ENCODE measurements at regions not wholly inside any gene's neighbourhood (a gene's known extent, or its start where the extent isn't known, plus 50 kb on each side); places are given as distances from the start of the nearest gene placed in this dataset.

DNA sequence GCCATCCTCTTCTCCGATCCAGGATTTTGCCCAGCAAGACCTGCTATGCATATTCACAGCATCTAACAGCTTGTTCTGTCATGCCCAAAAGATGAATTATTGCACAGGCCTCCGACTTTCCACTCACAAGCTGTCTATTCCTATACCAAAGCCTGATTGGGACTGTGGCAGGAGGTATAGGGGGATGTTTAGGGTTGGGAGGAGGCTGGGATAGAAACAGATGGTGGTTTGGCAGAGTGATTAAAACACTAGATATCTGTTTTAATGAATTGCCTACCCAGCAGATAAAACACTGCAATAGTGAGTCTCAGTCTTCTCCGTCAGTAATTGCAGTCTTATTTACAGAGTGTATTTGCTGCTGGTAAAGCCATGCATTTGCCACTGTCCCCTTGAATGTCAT, 215.3 kb downstream of the TLR4 start:
- no peaks in the 10 kb centered on the region for H3K4me1 Mint-ChIP-seq
- ChIA-PET POLR2A (no interaction called here), CTCF (no interaction called here)
- H3K27ac Mint-ChIP-seq = no peak overlapping the region
- peaks cover 0 to 4% of the 10 kb centered on the region in 2 donors for H3K27me3 Mint-ChIP-seq
- WGBS (ENCODE audit: insufficient coverage) = no CpG with 5 or more reads among the region's 3 CpGs
- H3K9me3 ChIP-seq = no peaks in the 10 kb centered on the region
- H3K4me3 Mint-ChIP-seq = no peak overlapping the region
- DNase-seq = no peak
- H3K4me1 ChIP-seq (ENCODE audit: control insufficient read depth in 1 of 2, extremely low read depth in 1 of 2, insufficient read depth in 2 of 2, low read length in 2 of 2) = no peaks in the 10 kb centered on the region
- H3K9me3 Mint-ChIP-seq = peaks cover 0 to 9% (median 0%) of the 10 kb centered on the region in 3 donors
- no peaks in the 10 kb centered on the region for H3K36me3 Mint-ChIP-seq
- no peak overlapping the region for H3K4me3 ChIP-seq (ENCODE audit: control insufficient read depth in 1 of 2, extremely low read depth in 1 of 2, low read length in 1 of 2)
- H3K27ac ChIP-seq (ENCODE audit: low read length) = no peak overlapping the region
- no peak for ATAC-seq (replicated peaks in 1 of 4)
- no peaks in the 10 kb centered on the region for H3K36me3 ChIP-seq (ENCODE audit: control insufficient read depth in 2 of 2, extremely low read depth in 1 of 2, insufficient read depth in 1 of 2, low read length in 1 of 2)
- H3K27me3 ChIP-seq (replicated peaks in 1 of 2; ENCODE audit: control insufficient read depth in 2 of 2, extremely low read depth in 1 of 2, insufficient read depth in 2 of 2, low read length in 1 of 2) = no peaks in the 10 kb centered on the region

DNA sequence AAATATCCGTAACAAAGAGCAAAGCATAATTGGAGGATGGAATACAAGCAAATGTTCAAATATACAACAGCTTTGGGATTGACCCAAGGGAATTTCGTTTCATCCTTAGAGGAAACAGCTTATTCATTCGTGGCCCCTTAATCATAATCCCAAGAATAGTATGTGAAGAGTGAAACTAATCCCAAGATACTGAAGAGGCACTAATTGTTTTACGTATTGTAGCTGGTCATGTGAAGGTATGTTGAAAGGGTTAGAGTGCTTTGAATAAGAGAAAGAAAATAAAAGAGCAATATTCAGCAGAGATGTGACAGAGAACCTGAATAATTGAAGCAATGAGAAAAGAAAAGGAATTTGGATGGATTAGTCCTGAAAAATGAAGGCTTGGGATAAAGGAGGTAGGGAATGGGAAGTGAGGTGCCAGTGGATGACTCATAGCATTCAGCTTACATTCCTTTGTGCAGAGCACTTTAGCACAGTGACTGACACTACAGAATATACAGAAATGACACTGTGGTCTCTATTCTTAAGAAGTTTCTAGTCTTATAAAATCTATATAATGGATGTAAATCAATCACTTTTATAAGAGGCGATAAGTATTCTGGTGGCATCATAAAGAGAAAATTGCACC, 221.9 kb downstream of the TLR4 start:
- CTCF ChIA-PET = no interaction called here
- 100% methylated on average over 1 of the region's 5 CpGs for WGBS (ENCODE audit: insufficient coverage)

DNA sequence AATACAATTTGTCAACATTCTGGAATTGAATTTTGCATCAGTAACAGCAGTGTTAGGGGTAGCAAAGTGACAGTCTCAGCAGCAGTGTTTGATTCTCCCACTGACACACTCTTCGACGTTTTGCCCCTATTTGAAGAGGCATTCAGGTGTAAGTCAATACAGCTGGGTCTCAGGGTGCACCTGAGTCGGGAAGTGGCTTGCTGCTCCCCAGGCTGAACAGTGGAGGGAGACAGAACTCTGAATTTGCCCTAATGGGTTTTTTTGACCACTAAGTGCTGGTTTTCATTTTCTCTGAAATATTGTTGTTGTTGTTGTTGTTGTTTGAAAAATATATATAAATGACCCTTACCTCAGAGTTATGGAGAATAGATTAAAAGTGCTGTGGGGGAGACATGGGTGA, 223.2 kb downstream of the TLR4 start:
- Mint-ChIP-seq H3K9me3 (peaks cover 0 to 7% (median 0%) of the 10 kb centered on the region in 3 donors), H3K36me3 (no peaks in the 10 kb centered on the region), H3K4me1 (no peaks in the 10 kb centered on the region), H3K27ac (no peak overlapping the region), H3K4me3 (no peak overlapping the region), H3K27me3 (peaks cover 2 to 7% of the 10 kb centered on the region in 2 donors)
- Histone ChIP-seq H3K9me3 (no peaks in the 10 kb centered on the region), H3K36me3 (ENCODE audit: control insufficient read depth in 2 of 2, extremely low read depth in 1 of 2, insufficient read depth in 1 of 2, low read length in 1 of 2) (no peaks in the 10 kb centered on the region), H3K27ac (ENCODE audit: low read length) (no peak overlapping the region), H3K4me1 (ENCODE audit: control insufficient read depth in 1 of 2, extremely low read depth in 1 of 2, insufficient read depth in 2 of 2, low read length in 2 of 2) (no peaks in the 10 kb centered on the region), H3K27me3 (replicated peaks in 1 of 2; ENCODE audit: control insufficient read depth in 2 of 2, extremely low read depth in 1 of 2, insufficient read depth in 2 of 2, low read length in 1 of 2) (no peaks in the 10 kb centered on the region), H3K4me3 (ENCODE audit: control insufficient read depth in 1 of 2, extremely low read depth in 1 of 2, low read length in 1 of 2) (no peak overlapping the region)
- DNase-seq (no peak), ATAC-seq (replicated peaks in 1 of 4) (no peak)
- 69% methylated on average over 3 of the region's 3 CpGs for WGBS (ENCODE audit: insufficient coverage)
- ChIA-PET POLR2A (no interaction called here), CTCF (no interaction called here)

More for the DNA sequence above, 221.9 kb downstream of the TLR4 start:
- H3K4me3 Mint-ChIP-seq = no peak overlapping the region
- Histone ChIP-seq H3K4me1 (ENCODE audit: control insufficient read depth in 1 of 2, extremely low read depth in 1 of 2, insufficient read depth in 2 of 2, low read length in 2 of 2) (no peaks in the 10 kb centered on the region), H3K27me3 (replicated peaks in 1 of 2; ENCODE audit: control insufficient read depth in 2 of 2, extremely low read depth in 1 of 2, insufficient read depth in 2 of 2, low read length in 1 of 2) (no peaks in the 10 kb centered on the region), H3K27ac (ENCODE audit: low read length) (no peak overlapping the region), H3K36me3 (ENCODE audit: control insufficient read depth in 2 of 2, extremely low read depth in 1 of 2, insufficient read depth in 1 of 2, low read length in 1 of 2) (no peaks in the 10 kb centered on the region), H3K4me3 (ENCODE audit: control insufficient read depth in 1 of 2, extremely low read depth in 1 of 2, low read length in 1 of 2) (no peak overlapping the region), H3K9me3 (no peaks in the 10 kb centered on the region)
- peaks cover 0 to 7% (median 0%) of the 10 kb centered on the region in 3 donors for H3K9me3 Mint-ChIP-seq
- POLR2A ChIA-PET = no interaction called here
- ATAC-seq (replicated peaks in 1 of 4) (no peak), DNase-seq (no peak)
- H3K4me1 Mint-ChIP-seq = no peaks in the 10 kb centered on the region
- H3K27me3 Mint-ChIP-seq = peaks cover 2 to 7% of the 10 kb centered on the region in 2 donors
- no peak overlapping the region for H3K27ac Mint-ChIP-seq
- no peaks in the 10 kb centered on the region for H3K36me3 Mint-ChIP-seq

DNA sequence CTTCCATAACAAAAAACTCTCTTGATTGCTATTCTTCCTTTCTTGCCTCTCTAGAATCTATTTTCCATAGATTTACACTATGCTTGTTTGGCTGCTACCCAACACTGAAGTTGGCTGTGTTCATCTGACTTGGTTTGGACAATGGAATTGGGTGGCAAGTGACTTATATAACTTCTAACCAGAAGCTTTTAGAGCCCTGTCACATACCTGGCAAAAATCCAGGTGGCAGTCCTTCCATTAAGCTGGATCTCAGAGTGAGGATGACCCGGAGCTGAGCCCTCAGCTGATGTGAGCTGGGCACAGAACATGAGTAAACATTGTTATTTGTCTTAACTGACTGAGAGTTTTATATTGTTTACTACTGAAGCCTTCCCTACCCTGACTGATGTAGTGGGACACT, 225.7 kb downstream of the TLR4 start:
- ATAC-seq (replicated peaks in 1 of 4) = no peak
- POLR2A ChIA-PET = no interaction called here

DNA sequence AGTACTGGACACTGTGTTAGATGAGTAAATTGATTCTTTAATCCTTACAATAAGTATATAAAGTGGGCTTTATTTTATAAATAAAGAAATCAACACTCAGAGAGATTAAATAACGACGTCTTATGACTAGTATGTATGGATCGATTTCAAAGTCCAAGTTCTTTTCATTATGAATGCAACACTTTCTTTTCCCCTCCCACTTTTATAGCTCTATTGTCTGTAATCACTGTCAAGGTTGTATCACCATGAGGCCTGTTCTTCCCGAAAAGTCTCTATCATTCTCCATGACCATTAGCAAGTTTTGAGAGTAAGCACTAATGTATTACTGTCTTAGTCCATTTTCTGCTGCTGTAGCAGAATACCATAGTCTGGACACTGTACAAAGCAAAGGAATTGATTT, 228.4 kb downstream of the TLR4 start:
- Mint-ChIP-seq H3K4me1 (peaks cover 0 to 1% (median 0%) of the 10 kb centered on the region in 3 donors), H3K4me3 (no peak overlapping the region), H3K27ac (no peak overlapping the region), H3K27me3 (no peaks in the 10 kb centered on the region), H3K9me3 (peaks cover 0 to 10% (median 4%) of the 10 kb centered on the region in 3 donors), H3K36me3 (no peaks in the 10 kb centered on the region)
- H3K27ac ChIP-seq (ENCODE audit: low read length) = no peak overlapping the region
- H3K4me1 ChIP-seq (ENCODE audit: control insufficient read depth in 1 of 2, extremely low read depth in 1 of 2, insufficient read depth in 2 of 2, low read length in 2 of 2) = no peaks in the 10 kb centered on the region
- no peaks in the 10 kb centered on the region for H3K9me3 ChIP-seq
- no CpG with 5 or more reads among the region's 4 CpGs for WGBS (ENCODE audit: insufficient coverage)
- H3K36me3 ChIP-seq (ENCODE audit: control insufficient read depth in 2 of 2, extremely low read depth in 1 of 2, insufficient read depth in 1 of 2, low read length in 1 of 2) = no peaks in the 10 kb centered on the region
- DNase-seq (no peak), ATAC-seq (replicated peaks in 1 of 4) (no peak)
- H3K4me3 ChIP-seq (ENCODE audit: control insufficient read depth in 1 of 2, extremely low read depth in 1 of 2, low read length in 1 of 2) = no peak overlapping the region
- ChIA-PET POLR2A (no interaction called here), CTCF (no interaction called here)
- no peaks in the 10 kb centered on the region for H3K27me3 ChIP-seq (replicated peaks in 1 of 2; ENCODE audit: control insufficient read depth in 2 of 2, extremely low read depth in 1 of 2, insufficient read depth in 2 of 2, low read length in 1 of 2)

More for the DNA sequence above, 225.7 kb downstream of the TLR4 start:
- CTCF ChIA-PET = no interaction called here
- no peaks in the 10 kb centered on the region for H3K4me1 ChIP-seq (ENCODE audit: control insufficient read depth in 1 of 2, extremely low read depth in 1 of 2, insufficient read depth in 2 of 2, low read length in 2 of 2)
- Mint-ChIP-seq H3K36me3 (no peaks in the 10 kb centered on the region), H3K27ac (no peak overlapping the region), H3K27me3 (peaks cover 2 to 3% of the 10 kb centered on the region in 2 donors), H3K9me3 (peaks cover 0 to 10% (median 4%) of the 10 kb centered on the region in 3 donors), H3K4me3 (no peak overlapping the region), H3K4me1 (no peaks in the 10 kb centered on the region)
- WGBS (ENCODE audit: insufficient coverage) = no CpG with 5 or more reads among the region's 1 CpG
- no peak overlapping the region for H3K4me3 ChIP-seq (ENCODE audit: control insufficient read depth in 1 of 2, extremely low read depth in 1 of 2, low read length in 1 of 2)
- no peaks in the 10 kb centered on the region for H3K36me3 ChIP-seq (ENCODE audit: control insufficient read depth in 2 of 2, extremely low read depth in 1 of 2, insufficient read depth in 1 of 2, low read length in 1 of 2)
- no peak overlapping the region for H3K27ac ChIP-seq (ENCODE audit: low read length)
- H3K9me3 ChIP-seq = no peaks in the 10 kb centered on the region
- no peaks in the 10 kb centered on the region for H3K27me3 ChIP-seq (replicated peaks in 1 of 2; ENCODE audit: control insufficient read depth in 2 of 2, extremely low read depth in 1 of 2, insufficient read depth in 2 of 2, low read length in 1 of 2)
- no peak for DNase-seq

DNA sequence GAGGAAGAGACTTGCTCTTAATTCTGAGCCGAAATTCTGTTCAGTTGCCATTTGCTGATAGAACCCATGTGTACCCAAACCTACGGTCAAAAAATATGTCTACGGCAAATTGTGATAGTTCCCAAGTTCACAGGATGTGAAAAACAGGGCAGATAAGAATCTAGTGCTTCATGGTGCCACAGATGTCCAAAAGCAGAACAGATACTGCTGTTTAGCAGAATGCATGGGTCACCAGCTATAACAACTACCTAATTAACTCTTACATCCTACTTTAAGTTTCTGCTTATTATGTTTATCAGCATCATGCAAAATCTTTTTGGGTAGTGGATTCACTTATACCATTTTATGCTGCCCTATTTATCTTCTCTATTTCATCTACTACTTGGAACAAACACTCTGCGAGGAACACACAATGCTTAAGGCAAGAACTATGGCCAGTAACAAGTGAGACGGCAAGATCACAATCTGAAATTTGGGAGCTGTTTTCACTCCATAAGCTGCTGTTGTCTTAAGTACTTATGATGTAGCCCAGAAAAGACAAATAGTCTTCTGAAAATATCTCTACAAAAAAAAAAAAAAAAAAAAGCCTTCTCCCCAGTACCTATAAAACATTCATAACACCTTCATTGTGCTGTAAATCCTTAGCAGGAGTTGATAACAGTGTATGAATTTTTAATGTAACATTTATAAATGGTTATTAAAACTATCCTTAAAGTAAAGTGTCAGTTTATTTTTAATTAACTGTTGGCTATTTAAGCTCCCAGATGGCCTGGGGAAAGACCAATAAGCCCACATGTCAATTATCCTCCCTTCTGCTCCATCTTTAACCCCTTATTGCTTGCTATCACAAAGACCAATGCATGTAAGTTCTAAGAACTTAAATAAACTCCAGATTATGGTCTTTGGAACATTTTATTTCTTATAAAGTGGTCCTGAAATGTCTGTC, 232.3 kb downstream of the TLR4 start:
- Mint-ChIP-seq H3K4me1 (peaks cover 0 to 1% (median 0%) of the 10 kb centered on the region in 3 donors), H3K36me3 (no peaks in the 10 kb centered on the region), H3K4me3 (no peak overlapping the region), H3K27me3 (no peaks in the 10 kb centered on the region), H3K27ac (no peak overlapping the region), H3K9me3 (peaks cover 2 to 4% (median 3%) of the 10 kb centered on the region in 3 donors)
- H3K36me3 ChIP-seq (ENCODE audit: control insufficient read depth in 2 of 2, extremely low read depth in 1 of 2, insufficient read depth in 1 of 2, low read length in 1 of 2) = no peaks in the 10 kb centered on the region
- DNase-seq (no peak), ATAC-seq (replicated peaks in 1 of 4) (no peak)
- WGBS (ENCODE audit: insufficient coverage) = 8% methylated on average over 2 of the region's 5 CpGs
- no peaks in the 10 kb centered on the region for H3K9me3 ChIP-seq
- POLR2A ChIA-PET = interaction anchor here in 1 of 2 donors (0.7 kb wide), 1 partner anchor 1492 kb away, joined by 3 read pairs; no protein-coding TSS in a partner anchor
- CTCF ChIA-PET = no interaction called here
- H3K4me1 ChIP-seq (ENCODE audit: control insufficient read depth in 1 of 2, extremely low read depth in 1 of 2, insufficient read depth in 2 of 2, low read length in 2 of 2) = no peaks in the 10 kb centered on the region
- no peaks in the 10 kb centered on the region for H3K27me3 ChIP-seq (replicated peaks in 1 of 2; ENCODE audit: control insufficient read depth in 2 of 2, extremely low read depth in 1 of 2, insufficient read depth in 2 of 2, low read length in 1 of 2)
- no peak overlapping the region for H3K27ac ChIP-seq (ENCODE audit: low read length)
- no peak overlapping the region for H3K4me3 ChIP-seq (ENCODE audit: control insufficient read depth in 1 of 2, extremely low read depth in 1 of 2, low read length in 1 of 2)

Data from T-cell (primary cell).